ENCODE measurements at regions not wholly inside any gene's neighbourhood (a gene's known extent, or its start where the extent isn't known, plus 50 kb on each side); places are given as distances from the start of the nearest gene placed in this dataset.

GRCh38 chr2:183214680-183215079 is 90.4 kb downstream of the NUP35 start:
- no peak for DNase-seq (ENCODE audit: low read depth)

DNA sequence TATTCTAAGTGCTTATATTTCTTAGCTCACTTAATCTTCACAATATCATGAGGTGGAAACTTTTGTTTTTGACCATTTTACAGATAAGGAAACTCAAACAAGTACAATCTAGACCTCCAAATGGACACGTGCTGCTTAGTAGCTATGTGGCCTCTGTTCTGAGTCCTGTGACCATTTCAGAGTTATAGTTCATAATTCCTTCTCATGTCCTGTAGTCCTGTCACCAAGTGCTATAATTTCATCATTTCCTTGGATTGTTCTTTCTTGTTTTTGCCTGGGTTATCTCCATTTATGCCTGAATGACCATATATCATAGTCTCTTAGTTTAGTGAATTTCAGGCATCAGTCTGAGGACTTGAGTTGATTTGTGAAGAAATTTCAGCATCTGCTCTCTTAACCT is 91.7 kb downstream of the NUP35 start:
- no peak for DNase-seq (ENCODE audit: low read depth)
- H3K4me3 ChIP-seq (ENCODE audit: low read depth, low read length): no peak overlapping the region
- TF ChIP-seq, protein P1, sequence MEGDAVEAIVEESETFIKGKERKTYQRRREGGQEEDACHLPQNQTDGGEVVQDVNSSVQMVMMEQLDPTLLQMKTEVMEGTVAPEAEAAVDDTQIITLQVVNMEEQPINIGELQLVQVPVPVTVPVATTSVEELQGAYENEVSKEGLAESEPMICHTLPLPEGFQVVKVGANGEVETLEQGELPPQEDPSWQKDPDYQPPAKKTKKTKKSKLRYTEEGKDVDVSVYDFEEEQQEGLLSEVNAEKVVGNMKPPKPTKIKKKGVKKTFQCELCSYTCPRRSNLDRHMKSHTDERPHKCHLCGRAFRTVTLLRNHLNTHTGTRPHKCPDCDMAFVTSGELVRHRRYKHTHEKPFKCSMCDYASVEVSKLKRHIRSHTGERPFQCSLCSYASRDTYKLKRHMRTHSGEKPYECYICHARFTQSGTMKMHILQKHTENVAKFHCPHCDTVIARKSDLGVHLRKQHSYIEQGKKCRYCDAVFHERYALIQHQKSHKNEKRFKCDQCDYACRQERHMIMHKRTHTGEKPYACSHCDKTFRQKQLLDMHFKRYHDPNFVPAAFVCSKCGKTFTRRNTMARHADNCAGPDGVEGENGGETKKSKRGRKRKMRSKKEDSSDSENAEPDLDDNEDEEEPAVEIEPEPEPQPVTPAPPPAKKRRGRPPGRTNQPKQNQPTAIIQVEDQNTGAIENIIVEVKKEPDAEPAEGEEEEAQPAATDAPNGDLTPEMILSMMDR (conservative IDR thresholded peaks at IDR 0.05; ENCODE audit: low read depth, low read length): no peak

More at GRCh38 chr2:183214680-183215079, 90.4 kb downstream of the NUP35 start:
- TF ChIP-seq, protein P1 (conservative IDR thresholded peaks at IDR 0.05; ENCODE audit: low read depth, low read length): no peak
- no peak overlapping the region for H3K4me3 ChIP-seq (ENCODE audit: low read depth, low read length)

DNA sequence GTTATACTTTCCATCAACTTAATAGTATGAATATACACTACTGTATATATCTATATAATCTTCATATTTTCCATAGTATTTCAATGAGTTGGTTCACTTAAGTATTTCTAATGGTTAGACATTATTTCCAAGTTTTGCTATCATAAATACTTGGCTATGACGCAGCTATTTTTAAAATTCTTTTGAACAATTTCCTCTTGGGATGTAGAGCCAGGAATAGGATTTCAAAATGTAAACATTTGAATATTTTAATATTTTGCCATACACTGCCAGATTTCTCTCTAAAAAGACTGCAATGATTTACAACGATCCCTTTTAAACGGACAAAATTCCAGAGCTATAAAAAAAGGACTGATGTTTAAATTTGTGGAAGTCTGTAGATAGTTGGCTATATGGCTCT is 95.6 kb downstream of the NUP35 start:
- TF ChIP-seq, protein P1 (conservative IDR thresholded peaks at IDR 0.05; ENCODE audit: low read depth, low read length): no peak
- no peak overlapping the region for H3K4me3 ChIP-seq (ENCODE audit: low read depth, low read length)
- DNase-seq (ENCODE audit: low read depth): no peak

GRCh38 chr2:183222751-183223150 is 98.5 kb downstream of the NUP35 start:
- no peak overlapping the region for H3K4me3 ChIP-seq (ENCODE audit: low read depth, low read length)
- DNase-seq (ENCODE audit: low read depth): no peak
- TF ChIP-seq, protein P1 (conservative IDR thresholded peaks at IDR 0.05; ENCODE audit: low read depth, low read length): no peak

- TF ChIP-seq, protein P1 (conservative IDR thresholded peaks at IDR 0.05; ENCODE audit: low read depth, low read length): no peak
- no peak overlapping the region for H3K4me3 ChIP-seq (ENCODE audit: low read depth, low read length)
- peak; percentile 13 for DNase-seq (ENCODE audit: low read depth)
These were observed 100.7 kb downstream of the NUP35 start for GRCh38 chr2:183224948-183225347.

DNA sequence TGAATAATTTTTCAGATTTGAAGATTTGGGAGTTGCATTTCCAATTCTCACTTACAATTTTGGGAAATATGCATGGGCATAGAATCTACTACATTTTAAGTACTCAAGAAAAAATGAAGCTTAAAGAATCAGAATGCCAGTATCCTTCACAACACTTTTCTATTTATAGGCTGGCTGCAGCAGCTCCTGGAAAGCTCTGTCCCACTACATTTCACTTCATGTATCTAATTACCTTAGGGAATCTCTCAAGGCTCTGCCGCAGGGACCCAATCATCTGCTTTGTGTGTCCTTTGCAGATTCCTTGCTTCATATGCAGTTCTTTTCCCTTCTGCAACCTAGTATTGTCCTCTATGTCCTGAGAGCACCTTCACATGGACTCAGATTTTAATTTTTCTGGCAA is 102.9 kb downstream of the NUP35 start:
- H3K4me3 ChIP-seq (ENCODE audit: low read depth, low read length): no peak overlapping the region
- TF ChIP-seq, protein P1 (conservative IDR thresholded peaks at IDR 0.05; ENCODE audit: low read depth, low read length): no peak
- DNase-seq (ENCODE audit: low read depth): no peak

- TF ChIP-seq, protein P1 (conservative IDR thresholded peaks at IDR 0.05; ENCODE audit: low read depth, low read length): no peak
- no peak overlapping the region for H3K4me3 ChIP-seq (ENCODE audit: low read depth, low read length)
- DNase-seq (ENCODE audit: low read depth): peak; percentile 24
These were observed 105.1 kb downstream of the NUP35 start for GRCh38 chr2:183229386-183229785.

Data from choroid plexus epithelial cell (primary cell).